ENCODE measurements at regions not wholly inside any gene's neighbourhood (a gene's known extent, or its start where the extent isn't known, plus 50 kb on each side); places are given as distances from the start of the nearest gene placed in this dataset.
A peak's percentile ranks its signal among the peaks of the same experiment; 100 is the strongest.

DNA sequence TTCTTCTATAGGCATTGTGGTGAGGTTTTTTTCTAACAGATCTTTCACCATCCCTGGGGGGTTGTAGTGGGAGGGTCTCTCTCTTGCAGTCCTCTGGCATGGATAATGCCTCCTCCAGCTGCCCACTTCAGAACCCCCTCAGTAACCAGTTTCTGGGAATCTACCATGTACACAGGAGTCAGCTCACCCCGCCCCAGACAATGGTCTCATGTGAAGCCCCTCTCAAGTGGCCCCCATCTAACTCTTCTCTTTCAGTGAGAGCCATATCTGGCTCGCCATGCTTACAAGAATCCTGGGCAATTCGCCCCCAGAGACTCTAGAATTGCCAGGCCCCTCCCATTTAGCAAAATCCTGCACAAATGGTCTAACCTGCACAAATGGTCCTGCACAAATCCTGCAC is 144.4 kb upstream of the FSTL4 start:
- no peak for DNase-seq
- Histone ChIP-seq H3K27me3 (ENCODE audit: insufficient read depth, low read depth, severe bottlenecking) (no peaks in the 10 kb centered on the region), H3K27ac (no peak overlapping the region), H3K4me3 (ENCODE audit: low read depth, low read length) (no peak overlapping the region), H3K36me3 (no peaks in the 10 kb centered on the region), H3K9me3 (ENCODE audit: severe bottlenecking) (no peaks in the 10 kb centered on the region)
- TF ChIP-seq, protein P1, sequence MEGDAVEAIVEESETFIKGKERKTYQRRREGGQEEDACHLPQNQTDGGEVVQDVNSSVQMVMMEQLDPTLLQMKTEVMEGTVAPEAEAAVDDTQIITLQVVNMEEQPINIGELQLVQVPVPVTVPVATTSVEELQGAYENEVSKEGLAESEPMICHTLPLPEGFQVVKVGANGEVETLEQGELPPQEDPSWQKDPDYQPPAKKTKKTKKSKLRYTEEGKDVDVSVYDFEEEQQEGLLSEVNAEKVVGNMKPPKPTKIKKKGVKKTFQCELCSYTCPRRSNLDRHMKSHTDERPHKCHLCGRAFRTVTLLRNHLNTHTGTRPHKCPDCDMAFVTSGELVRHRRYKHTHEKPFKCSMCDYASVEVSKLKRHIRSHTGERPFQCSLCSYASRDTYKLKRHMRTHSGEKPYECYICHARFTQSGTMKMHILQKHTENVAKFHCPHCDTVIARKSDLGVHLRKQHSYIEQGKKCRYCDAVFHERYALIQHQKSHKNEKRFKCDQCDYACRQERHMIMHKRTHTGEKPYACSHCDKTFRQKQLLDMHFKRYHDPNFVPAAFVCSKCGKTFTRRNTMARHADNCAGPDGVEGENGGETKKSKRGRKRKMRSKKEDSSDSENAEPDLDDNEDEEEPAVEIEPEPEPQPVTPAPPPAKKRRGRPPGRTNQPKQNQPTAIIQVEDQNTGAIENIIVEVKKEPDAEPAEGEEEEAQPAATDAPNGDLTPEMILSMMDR (IDR thresholded peaks at IDR 0.05; ENCODE audit: low read depth, low read length): no peak

- no peak for DNase-seq
- Histone ChIP-seq H3K27ac (no peak overlapping the region), H3K36me3 (no peaks in the 10 kb centered on the region), H3K4me3 (ENCODE audit: low read depth, low read length) (no peak overlapping the region), H3K27me3 (ENCODE audit: insufficient read depth, low read depth, severe bottlenecking) (no peaks in the 10 kb centered on the region), H3K9me3 (ENCODE audit: severe bottlenecking) (no peaks in the 10 kb centered on the region)
- TF ChIP-seq, protein P1 (IDR thresholded peaks at IDR 0.05; ENCODE audit: low read depth, low read length): no peak
These were observed 143.7 kb upstream of the FSTL4 start for GRCh38 chr5:133756036-133756435.

DNA sequence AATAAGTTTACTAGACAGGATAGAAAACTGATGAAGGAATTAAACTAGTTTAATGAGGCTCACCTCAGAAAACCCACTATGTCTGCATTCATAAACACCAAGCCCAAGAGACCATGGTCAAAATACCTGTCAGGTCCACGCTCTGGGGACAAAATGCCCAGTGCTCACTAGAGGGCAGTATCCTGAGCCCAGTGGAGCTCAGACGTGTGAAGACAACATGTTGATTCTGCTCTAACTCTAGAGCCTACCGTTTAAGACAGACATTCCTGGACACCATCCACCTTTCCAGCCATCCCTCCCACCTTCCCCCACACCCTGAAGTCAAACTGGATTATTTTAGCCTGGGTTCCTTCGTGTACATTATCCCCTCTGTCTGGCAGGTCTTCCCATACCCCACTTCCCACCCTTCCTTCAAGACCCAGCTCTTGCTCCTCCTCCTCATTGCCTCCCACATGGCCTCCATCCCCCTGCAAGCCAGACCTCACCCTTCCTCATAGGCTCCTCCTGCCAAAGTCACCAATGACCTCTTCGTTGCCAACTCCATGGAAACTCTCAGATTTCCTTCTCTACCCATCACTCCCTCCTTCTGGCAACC is 142.3 kb upstream of the FSTL4 start:
- DNase-seq: peak; percentile 56
- no peaks in the 10 kb centered on the region for H3K36me3 ChIP-seq
- no peak overlapping the region for H3K4me3 ChIP-seq (ENCODE audit: low read depth, low read length)
- no peak overlapping the region for H3K27ac ChIP-seq
- H3K27me3 ChIP-seq (ENCODE audit: insufficient read depth, low read depth, severe bottlenecking): no peaks in the 10 kb centered on the region
- TF ChIP-seq, protein P1 (IDR thresholded peaks at IDR 0.05; ENCODE audit: low read depth, low read length): peak; percentile 84
- no peaks in the 10 kb centered on the region for H3K9me3 ChIP-seq (ENCODE audit: severe bottlenecking)

GRCh38 chr5:133753856-133754255 is 141.5 kb upstream of the FSTL4 start:
- DNase-seq: no peak
- TF ChIP-seq, protein P1 (IDR thresholded peaks at IDR 0.05; ENCODE audit: low read depth, low read length): no peak
- H3K27me3 ChIP-seq (ENCODE audit: insufficient read depth, low read depth, severe bottlenecking): no peaks in the 10 kb centered on the region
- no peak overlapping the region for H3K27ac ChIP-seq
- H3K36me3 ChIP-seq: no peaks in the 10 kb centered on the region
- H3K4me3 ChIP-seq (ENCODE audit: low read depth, low read length): no peak overlapping the region
- H3K9me3 ChIP-seq (ENCODE audit: severe bottlenecking): no peaks in the 10 kb centered on the region

- DNase-seq: peak; percentile 15
- H3K9me3 ChIP-seq (ENCODE audit: severe bottlenecking): no peaks in the 10 kb centered on the region
- no peak overlapping the region for H3K4me3 ChIP-seq (ENCODE audit: low read depth, low read length)
- no peaks in the 10 kb centered on the region for H3K27me3 ChIP-seq (ENCODE audit: insufficient read depth, low read depth, severe bottlenecking)
- no peaks in the 10 kb centered on the region for H3K36me3 ChIP-seq
- peak overlapping the region; percentile 54 for H3K27ac ChIP-seq
- TF ChIP-seq, protein P1 (IDR thresholded peaks at IDR 0.05; ENCODE audit: low read depth, low read length): no peak
These were observed 139.5 kb upstream of the FSTL4 start for GRCh38 chr5:133751846-133752245.

DNA sequence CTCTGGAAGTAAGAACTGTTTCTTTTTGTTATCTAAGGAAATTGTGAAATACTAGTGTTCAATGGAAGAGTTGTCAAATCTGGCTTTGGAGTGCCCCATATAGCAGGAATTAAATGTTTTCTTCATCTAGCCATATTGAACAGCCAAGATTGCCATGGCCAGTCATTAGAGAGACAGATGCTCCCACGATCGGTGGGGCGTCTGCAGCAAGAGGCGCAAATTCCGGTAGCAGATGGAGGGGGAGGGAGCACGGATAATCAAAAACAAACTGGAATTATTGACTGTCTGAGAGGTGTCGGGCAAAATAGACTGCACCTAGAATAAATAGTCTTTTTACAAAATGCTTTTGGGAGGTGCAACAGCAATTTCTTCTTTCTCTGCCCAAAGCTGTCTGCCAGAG is 139.1 kb upstream of the FSTL4 start:
- H3K27me3 ChIP-seq (ENCODE audit: insufficient read depth, low read depth, severe bottlenecking): no peaks in the 10 kb centered on the region
- no peak overlapping the region for H3K4me3 ChIP-seq (ENCODE audit: low read depth, low read length)
- peak overlapping the region; percentile 54 for H3K27ac ChIP-seq
- no peaks in the 10 kb centered on the region for H3K9me3 ChIP-seq (ENCODE audit: severe bottlenecking)
- peak; percentile 68 for DNase-seq
- no peaks in the 10 kb centered on the region for H3K36me3 ChIP-seq
- TF ChIP-seq, protein P1 (IDR thresholded peaks at IDR 0.05; ENCODE audit: low read depth, low read length): no peak
